AG09309 (cell line): ENCODE measurements at regions not wholly inside any gene's neighbourhood (a gene's known extent, or its start where the extent isn't known, plus 50 kb on each side); places are given as distances from the start of the nearest gene placed in this dataset.

Experiments used
- DNase-seq: peaks from one replicate; pipeline ENCODE4 v3.0.0-alpha.2; 2010; ENCODE audit warnings: low read depth
- H3K4me3 ChIP-seq: 2 replicates; pipeline ENCODE4 v1.5.1; 2011; ENCODE audit warnings: mild to moderate bottlenecking, low read depth, low read length, moderate library complexity; ENCODE audit not compliant: control insufficient read depth
- TF ChIP-seq, protein P1 (sequence below): IDR thresholded peaks from 2 replicates; pipeline ENCODE4 v1.5.1; 2011; ENCODE audit warnings: mild to moderate bottlenecking, low read depth, low read length, inconsistent platforms; ENCODE audit not compliant: insufficient read depth, control insufficient read depth; ENCODE audit errors: missing control alignments

DNA sequence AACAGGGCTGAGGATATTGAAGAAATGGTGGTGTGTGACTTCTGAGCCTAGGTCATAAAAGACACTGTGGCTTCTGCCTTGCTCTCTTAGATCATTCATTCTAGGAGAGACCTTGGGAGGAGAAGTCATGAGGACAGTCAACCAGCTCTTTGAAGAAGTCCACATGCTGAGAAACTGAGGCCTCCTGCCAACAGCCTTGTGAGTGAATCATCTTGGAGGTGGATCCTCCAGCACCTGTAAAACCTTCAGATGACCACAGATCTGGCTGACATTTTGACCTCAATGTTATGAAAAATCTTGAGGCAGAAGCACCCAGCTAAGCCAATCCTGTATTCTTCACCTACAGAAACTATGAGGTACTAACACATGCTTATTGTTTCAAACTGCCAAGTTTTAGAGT, 165.9 kb downstream of the CARTPT start:
- no peak overlapping the region for H3K4me3 ChIP-seq
- DNase-seq = no peak
- TF ChIP-seq, protein P1, sequence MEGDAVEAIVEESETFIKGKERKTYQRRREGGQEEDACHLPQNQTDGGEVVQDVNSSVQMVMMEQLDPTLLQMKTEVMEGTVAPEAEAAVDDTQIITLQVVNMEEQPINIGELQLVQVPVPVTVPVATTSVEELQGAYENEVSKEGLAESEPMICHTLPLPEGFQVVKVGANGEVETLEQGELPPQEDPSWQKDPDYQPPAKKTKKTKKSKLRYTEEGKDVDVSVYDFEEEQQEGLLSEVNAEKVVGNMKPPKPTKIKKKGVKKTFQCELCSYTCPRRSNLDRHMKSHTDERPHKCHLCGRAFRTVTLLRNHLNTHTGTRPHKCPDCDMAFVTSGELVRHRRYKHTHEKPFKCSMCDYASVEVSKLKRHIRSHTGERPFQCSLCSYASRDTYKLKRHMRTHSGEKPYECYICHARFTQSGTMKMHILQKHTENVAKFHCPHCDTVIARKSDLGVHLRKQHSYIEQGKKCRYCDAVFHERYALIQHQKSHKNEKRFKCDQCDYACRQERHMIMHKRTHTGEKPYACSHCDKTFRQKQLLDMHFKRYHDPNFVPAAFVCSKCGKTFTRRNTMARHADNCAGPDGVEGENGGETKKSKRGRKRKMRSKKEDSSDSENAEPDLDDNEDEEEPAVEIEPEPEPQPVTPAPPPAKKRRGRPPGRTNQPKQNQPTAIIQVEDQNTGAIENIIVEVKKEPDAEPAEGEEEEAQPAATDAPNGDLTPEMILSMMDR = no peak

DNA sequence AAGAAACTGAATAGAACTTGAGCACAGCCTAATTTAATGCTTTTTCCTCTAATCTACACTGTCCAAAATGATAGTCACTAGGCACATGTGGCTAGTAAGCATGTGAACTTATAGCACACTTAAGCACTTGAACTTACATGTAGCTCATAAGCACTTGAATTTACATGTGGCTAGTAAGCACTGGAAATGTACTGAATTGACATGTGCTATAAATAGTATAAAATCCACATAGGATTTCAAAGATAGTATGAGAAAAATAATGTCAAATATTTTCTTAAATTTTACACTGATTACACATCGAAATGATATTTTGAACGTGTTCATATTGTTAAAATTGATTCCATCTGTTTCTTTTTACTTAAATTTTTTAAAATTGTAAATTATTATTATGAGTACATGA, 167.3 kb downstream of the CARTPT start:
- DNase-seq = no peak
- H3K4me3 ChIP-seq = no peak overlapping the region
- TF ChIP-seq, protein P1 = no peak

DNA sequence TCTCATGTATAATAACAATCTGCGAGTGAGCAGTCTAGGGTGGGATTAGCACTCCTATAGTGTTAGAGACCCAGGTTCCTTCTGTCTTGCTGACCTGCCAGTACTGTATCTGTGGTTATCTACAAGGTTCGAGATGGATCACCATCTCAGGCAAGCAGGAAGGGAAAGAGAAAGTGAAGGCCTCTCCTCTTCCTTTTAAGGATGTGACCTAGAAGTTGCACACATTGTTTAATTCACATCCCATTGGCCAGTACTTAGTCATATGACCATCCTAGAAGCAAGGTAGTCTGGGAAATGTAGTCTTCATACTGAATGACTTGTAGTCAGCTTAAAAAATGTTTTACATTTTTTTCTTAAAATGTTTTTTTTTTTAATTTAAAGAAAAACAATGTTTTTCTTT, 168.6 kb downstream of the CARTPT start:
- TF ChIP-seq, protein P1 = no peak
- DNase-seq = peak; percentile 57
- no peak overlapping the region for H3K4me3 ChIP-seq

DNA sequence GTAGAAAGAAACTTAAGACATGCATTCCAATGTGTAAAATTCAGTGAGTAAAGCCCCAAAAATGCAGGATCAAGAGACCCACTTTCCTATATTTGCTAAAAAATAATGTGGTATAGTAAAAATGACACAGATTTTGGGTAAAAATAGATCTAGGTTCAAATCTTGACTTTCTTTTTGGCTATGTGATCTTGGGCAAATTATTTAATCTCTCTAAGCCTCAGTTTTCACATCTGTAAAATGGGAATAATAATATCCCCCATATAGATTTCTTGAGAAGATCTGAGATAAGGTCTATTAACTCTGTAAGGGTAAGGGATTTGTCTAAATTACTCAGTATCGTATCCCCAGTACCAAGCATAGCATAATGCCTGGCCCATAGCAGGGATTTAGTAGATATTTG, 172.3 kb downstream of the CARTPT start:
- TF ChIP-seq, protein P1 = no peak
- DNase-seq = no peak
- H3K4me3 ChIP-seq = no peak overlapping the region

DNA sequence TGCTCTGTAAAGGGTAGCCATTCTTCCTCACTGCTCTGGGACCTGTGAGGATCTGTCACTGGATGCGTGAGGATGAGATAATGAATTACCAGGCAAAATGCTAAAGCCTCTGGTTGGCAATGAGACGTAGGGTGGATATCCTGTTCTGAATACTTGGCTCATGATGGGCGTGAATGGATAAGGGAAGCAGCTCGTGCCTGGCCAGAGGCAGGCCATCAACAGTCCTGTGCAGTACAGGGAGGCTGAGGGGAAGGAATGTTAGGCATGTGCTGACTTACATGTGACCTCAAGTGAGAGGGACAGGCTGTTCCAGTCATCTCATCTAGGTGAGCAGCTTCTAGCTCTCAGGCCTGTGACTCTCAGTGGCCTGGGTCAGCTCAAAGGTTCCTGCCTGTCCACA, 172.8 kb downstream of the CARTPT start:
- DNase-seq = no peak
- no peak overlapping the region for H3K4me3 ChIP-seq
- TF ChIP-seq, protein P1 = no peak

DNA sequence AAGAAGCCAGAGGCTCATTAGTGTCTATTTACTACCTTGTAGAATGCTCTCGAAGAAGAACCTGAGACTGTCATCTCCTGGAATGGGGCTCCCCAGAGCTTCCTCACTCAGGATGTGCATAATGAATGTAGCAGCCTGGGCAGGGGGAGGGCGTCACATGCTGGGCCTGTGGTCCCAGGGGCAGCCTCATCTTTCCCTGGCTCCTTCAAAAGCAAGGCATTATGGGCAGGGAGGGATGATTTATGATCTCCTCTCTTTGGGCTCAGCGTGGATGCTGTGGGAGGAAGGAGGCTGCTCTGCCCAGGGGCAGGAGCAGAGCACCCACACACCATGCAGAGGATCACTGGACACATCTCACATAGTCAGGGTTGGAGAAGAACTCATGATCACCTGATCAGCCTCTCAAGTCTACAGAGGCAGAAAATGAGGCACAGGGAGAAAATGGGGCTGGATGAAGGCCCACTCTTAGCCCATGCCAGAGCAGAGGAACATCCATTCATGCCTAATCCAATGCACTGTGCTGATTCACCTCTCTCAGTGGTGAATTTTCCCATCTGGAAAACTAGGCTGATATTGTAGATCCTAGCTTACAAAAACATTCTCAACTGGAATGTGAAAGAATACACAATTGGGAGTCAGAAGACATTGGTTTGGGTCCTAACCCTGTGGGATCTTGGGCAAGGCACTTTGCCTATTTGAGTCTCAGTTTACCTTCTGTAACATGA, 173.7 kb downstream of the CARTPT start:
- no peak for DNase-seq
- TF ChIP-seq, protein P1 = no peak
- no peak overlapping the region for H3K4me3 ChIP-seq
